ENCODE measurements at regions not wholly inside any gene's neighbourhood (a gene's known extent, or its start where the extent isn't known, plus 50 kb on each side); places are given as distances from the start of the nearest gene placed in this dataset.
"Not testable (repeated sequence)": the region's sequence is repeated elsewhere in the genome, so short reads cannot be mapped to it uniquely, and the experiment has no call there.

- TF ChIP-seq CTCF (IDR thresholded peaks at IDR 0.05); POLR2AphosphoS5 (IDR thresholded peaks at IDR 0.05; ENCODE audit: low read depth, low read length); SIN3A (IDR thresholded peaks at IDR 0.05; ENCODE audit: borderline replicate concordance, insufficient read depth, low read depth, low read length); REST (IDR thresholded peaks at IDR 0.05; ENCODE audit: insufficient read depth in 1 of 2, low read depth in 2 of 2, low read length in 1 of 2); TCF7L2 (IDR thresholded peaks at IDR 0.05; ENCODE audit: low read depth, low read length): not testable (repeated sequence)
These were observed 242.5 kb downstream of the CYLC2 start for GRCh38 chr9:103237571-103238109.
